GM18519 (cell line): ENCODE measurements at regions not wholly inside any gene's neighbourhood (a gene's known extent, or its start where the extent isn't known, plus 50 kb on each side); places are given as distances from the start of the nearest gene placed in this dataset.

Experiments used
- ATAC-seq: cut with Tn5 transposase; IDR thresholded peaks from one replicate; pipeline ENCODE4 v1.9.1; 2021; ENCODE audit warnings: mild to moderate bottlenecking, moderate library complexity; ENCODE audit not compliant: unreplicated experiment, low FRiP score

- no peak for ATAC-seq
Measured at GRCh38 chr12:39061576-39061975, 156.2 kb upstream of the CPNE8 start.

GRCh38 chr12:39048395-39048794 is 143.0 kb upstream of the CPNE8 start:
- no peak for ATAC-seq

- ATAC-seq: no peak
Measured at GRCh38 chr12:39047539-39048262, 142.3 kb upstream of the CPNE8 start.

GRCh38 chr12:39044754-39045153 is 139.4 kb upstream of the CPNE8 start:
- no peak for ATAC-seq

GRCh38 chr12:39043424-39043822 is 138.0 kb upstream of the CPNE8 start:
- ATAC-seq: no peak

GRCh38 chr12:39040275-39040674 is 134.9 kb upstream of the CPNE8 start:
- ATAC-seq: no peak

GRCh38 chr12:39037115-39037514 is 131.7 kb upstream of the CPNE8 start:
- no peak for ATAC-seq

- no peak for ATAC-seq
Measured at GRCh38 chr12:39036105-39036504, 130.7 kb upstream of the CPNE8 start.

- no peak for ATAC-seq
Measured at GRCh38 chr12:39033782-39034181, 128.4 kb upstream of the CPNE8 start.

- no peak for ATAC-seq
Measured at GRCh38 chr12:39032448-39032847, 127.1 kb upstream of the CPNE8 start.

- no peak for ATAC-seq
Measured at GRCh38 chr12:39032034-39032433, 126.6 kb upstream of the CPNE8 start.

- no peak for ATAC-seq
Measured at GRCh38 chr12:39028382-39028781, 123.0 kb upstream of the CPNE8 start.

- ATAC-seq: no peak
Measured at GRCh38 chr12:39012870-39013269, 107.5 kb upstream of the CPNE8 start.

- no peak for ATAC-seq
Measured at GRCh38 chr12:39011166-39011565, 105.8 kb upstream of the CPNE8 start.

GRCh38 chr12:39010406-39010805 is 105.0 kb upstream of the CPNE8 start:
- ATAC-seq: no peak

- ATAC-seq: no peak
Measured at GRCh38 chr12:39007619-39008018, 102.2 kb upstream of the CPNE8 start.

GRCh38 chr12:39006286-39006685 is 100.9 kb upstream of the CPNE8 start:
- no peak for ATAC-seq

- ATAC-seq: no peak
Measured at GRCh38 chr12:39005671-39006070, 100.3 kb upstream of the CPNE8 start.

GRCh38 chr12:39003541-39004155 is 98.3 kb upstream of the CPNE8 start:
- no peak for ATAC-seq

- no peak for ATAC-seq
Measured at GRCh38 chr12:39000370-39000769, 95.0 kb upstream of the CPNE8 start.

- no peak for ATAC-seq
Measured at GRCh38 chr12:38998887-38999482, 93.6 kb upstream of the CPNE8 start.

GRCh38 chr12:38995249-38995648 is 89.9 kb upstream of the CPNE8 start:
- ATAC-seq: no peak
